Gastroesophageal sphincter (tissue), 3 donors: ENCODE measurements at regions not wholly inside any gene's neighbourhood (a gene's known extent, or its start where the extent isn't known, plus 50 kb on each side); places are given as distances from the start of the nearest gene placed in this dataset.

ENCODE experiments used
- EP300 ChIP-seq: sonication (generic); formaldehyde crosslinking; IDR thresholded peaks from one replicate; pipeline ENCODE4 v1.6.1; 2017; ENCODE audit warnings: antibody characterized with exemption, mild to moderate bottlenecking
- POLR2A ChIP-seq, 2 donors: fragments of 450-650 bp; IDR thresholded peaks; one replicate each; pipeline ENCODE4 v1.6.1; 2017; ENCODE audit warnings: antibody characterized with exemption in 2 of 2, mild to moderate bottlenecking in 2 of 2, moderate library complexity in 1 of 2
- TF ChIP-seq, protein P1 (sequence below), 4 experiments: fragments of 200-600 bp in 2 of 4; fragments of 450-650 bp in 2 of 4; sonication (generic) in 1 of 4; IDR thresholded peaks; one replicate each; pipeline ENCODE4 v1.5.1; 2017 to 2019; ENCODE audit warnings: antibody characterized with exemption in 4 of 4, mild to moderate bottlenecking in 2 of 4, moderate library complexity in 2 of 4

GRCh38 chr2:176536439-176537133 is 267.3 kb downstream of the MTX2 start:
- TF ChIP-seq, protein P1, sequence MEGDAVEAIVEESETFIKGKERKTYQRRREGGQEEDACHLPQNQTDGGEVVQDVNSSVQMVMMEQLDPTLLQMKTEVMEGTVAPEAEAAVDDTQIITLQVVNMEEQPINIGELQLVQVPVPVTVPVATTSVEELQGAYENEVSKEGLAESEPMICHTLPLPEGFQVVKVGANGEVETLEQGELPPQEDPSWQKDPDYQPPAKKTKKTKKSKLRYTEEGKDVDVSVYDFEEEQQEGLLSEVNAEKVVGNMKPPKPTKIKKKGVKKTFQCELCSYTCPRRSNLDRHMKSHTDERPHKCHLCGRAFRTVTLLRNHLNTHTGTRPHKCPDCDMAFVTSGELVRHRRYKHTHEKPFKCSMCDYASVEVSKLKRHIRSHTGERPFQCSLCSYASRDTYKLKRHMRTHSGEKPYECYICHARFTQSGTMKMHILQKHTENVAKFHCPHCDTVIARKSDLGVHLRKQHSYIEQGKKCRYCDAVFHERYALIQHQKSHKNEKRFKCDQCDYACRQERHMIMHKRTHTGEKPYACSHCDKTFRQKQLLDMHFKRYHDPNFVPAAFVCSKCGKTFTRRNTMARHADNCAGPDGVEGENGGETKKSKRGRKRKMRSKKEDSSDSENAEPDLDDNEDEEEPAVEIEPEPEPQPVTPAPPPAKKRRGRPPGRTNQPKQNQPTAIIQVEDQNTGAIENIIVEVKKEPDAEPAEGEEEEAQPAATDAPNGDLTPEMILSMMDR (IDR thresholded peaks at IDR 0.05), result no peak
- TF ChIP-seq POLR2A (IDR thresholded peaks at IDR 0.05) (no peak), EP300 (no peak)
